GM12892 (cell line): ENCODE measurements at regions not wholly inside any gene's neighbourhood (a gene's known extent, or its start where the extent isn't known, plus 50 kb on each side); places are given as distances from the start of the nearest gene placed in this dataset.

Experiments
- POLR2A ChIP-seq: IDR thresholded peaks from 2 replicates; pipeline ENCODE4 v1.6.1; 2011; ENCODE audit warnings: low read depth, low read length, control low read depth
- POLR2AphosphoS5 ChIP-seq: IDR thresholded peaks from 2 replicates; pipeline ENCODE4 v1.6.1; 2011; ENCODE audit warnings: low read depth, low read length, control low read depth

GRCh38 chr9:129374651-129375050 lies 196.6 kb upstream of the IER5L start:
- TF ChIP-seq POLR2A = no peak
- no peak for TF ChIP-seq POLR2AphosphoS5
